Islet of Langerhans (tissue), 1 donor: ENCODE measurements at regions not wholly inside any gene's neighbourhood (a gene's known extent, or its start where the extent isn't known, plus 50 kb on each side); places are given as distances from the start of the nearest gene placed in this dataset.

Experiments used
- FAIRE-seq: peaks from one replicate; lab custom pipeline; 2011; peaks lifted over from hg19 to GRCh38; lab: Jason Lieb, UNC

GRCh38 chr2:198701481-198701880 lies 756.3 kb downstream of the SATB2 start:
- no peak for FAIRE-seq

- FAIRE-seq = no peak
Measured at GRCh38 chr2:198700319-198700718, 757.4 kb downstream of the SATB2 start.

- FAIRE-seq = no peak
Measured at GRCh38 chr2:198698230-198698629, 759.5 kb downstream of the SATB2 start.

- no peak for FAIRE-seq
Measured at GRCh38 chr2:198697794-198698193, 759.9 kb downstream of the SATB2 start.

GRCh38 chr2:198697218-198697617 lies 760.5 kb downstream of the SATB2 start:
- FAIRE-seq = no peak

- no peak for FAIRE-seq
Measured at GRCh38 chr2:198695879-198696278, 761.9 kb downstream of the SATB2 start.

GRCh38 chr2:198692907-198693510 lies 764.7 kb downstream of the SATB2 start:
- FAIRE-seq = no peak

GRCh38 chr2:198691236-198691635 lies 766.5 kb downstream of the SATB2 start:
- no peak for FAIRE-seq

- FAIRE-seq = no peak
Measured at GRCh38 chr2:198664321-198664720, 793.4 kb downstream of the SATB2 start.

GRCh38 chr2:198662905-198663304 lies 794.8 kb downstream of the SATB2 start:
- FAIRE-seq = no peak

GRCh38 chr2:198660501-198660900 lies 797.2 kb downstream of the SATB2 start:
- no peak for FAIRE-seq

- no peak for FAIRE-seq
Measured at GRCh38 chr2:198659096-198659870, 798.5 kb downstream of the SATB2 start.

GRCh38 chr2:198657512-198658121 lies 800.1 kb downstream of the SATB2 start:
- FAIRE-seq = no peak

GRCh38 chr2:198656869-198657268 lies 800.9 kb downstream of the SATB2 start:
- no peak for FAIRE-seq

- no peak for FAIRE-seq
Measured at GRCh38 chr2:198654646-198655045, 803.1 kb downstream of the SATB2 start.

GRCh38 chr2:198653311-198653710 lies 804.4 kb downstream of the SATB2 start:
- no peak for FAIRE-seq

- FAIRE-seq = no peak
Measured at GRCh38 chr2:198652461-198652860, 805.3 kb downstream of the SATB2 start.

GRCh38 chr2:198645816-198646215 lies 811.9 kb downstream of the SATB2 start:
- no peak for FAIRE-seq

- FAIRE-seq = no peak
Measured at GRCh38 chr2:198641161-198641560, 816.6 kb downstream of the SATB2 start.

GRCh38 chr2:198640463-198640862 lies 817.3 kb downstream of the SATB2 start:
- FAIRE-seq = no peak

- no peak for FAIRE-seq
Measured at GRCh38 chr2:198639580-198639979, 818.2 kb downstream of the SATB2 start.

- FAIRE-seq = no peak
Measured at GRCh38 chr2:198638577-198638976, 819.2 kb downstream of the SATB2 start.

GRCh38 chr2:198630384-198630783 lies 826.0 kb downstream of the PLCL1 start:
- no peak for FAIRE-seq

- no peak for FAIRE-seq
Measured at GRCh38 chr2:198628596-198628995, 824.2 kb downstream of the PLCL1 start.
